NT2/D1 (cell line): ENCODE measurements at regions not wholly inside any gene's neighbourhood (a gene's known extent, or its start where the extent isn't known, plus 50 kb on each side); places are given as distances from the start of the nearest gene placed in this dataset.

Experiments
- YY1 ChIP-seq: IDR thresholded peaks from 2 replicates; pipeline ENCODE4 v1.6.1; 2011; ENCODE audit not compliant: insufficient read length, insufficient read depth
- ZNF274 ChIP-seq: IDR thresholded peaks from 2 replicates; pipeline ENCODE4 v1.6.1; 2011; ENCODE audit warnings: mild to moderate bottlenecking, low read depth, low read length

DNA sequence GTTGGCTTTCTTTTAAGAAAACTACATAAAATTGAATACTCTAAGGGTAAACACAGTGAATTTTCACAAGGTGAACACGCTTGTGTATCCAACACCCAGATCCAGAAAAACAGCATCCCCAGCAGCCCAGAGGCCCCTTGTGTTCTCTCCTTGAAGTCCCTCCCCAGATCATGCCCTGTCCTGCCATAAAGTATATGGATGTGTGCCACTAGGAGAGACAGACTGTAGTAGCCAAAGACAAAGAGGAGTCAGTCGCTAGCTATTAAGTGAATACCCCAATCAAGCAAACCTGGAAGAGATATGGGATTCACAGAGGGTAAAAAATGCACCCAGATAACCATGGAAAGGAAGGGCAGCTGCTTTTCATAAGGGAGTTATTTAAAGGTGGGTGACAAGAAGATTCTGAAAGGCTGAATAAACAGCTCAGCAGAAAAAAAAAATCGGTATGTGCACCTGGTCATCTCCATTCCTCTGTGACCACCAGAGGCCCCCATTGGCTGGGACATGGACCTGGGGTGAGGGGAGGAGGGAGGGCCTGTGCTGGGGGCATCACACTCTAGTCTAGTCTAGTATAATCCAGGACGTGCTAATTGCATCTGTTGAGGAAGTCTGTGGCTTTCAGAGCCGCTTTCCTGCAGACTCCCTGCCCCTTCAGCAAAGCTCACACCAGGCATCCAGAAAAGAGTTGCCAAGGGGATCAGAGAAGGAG is 167.3 kb upstream of the NDN start:
- TF ChIP-seq ZNF274: no peak
- no peak for TF ChIP-seq YY1
